WTC11 (cell line): ENCODE measurements at regions not wholly inside any gene's neighbourhood (a gene's known extent, or its start where the extent isn't known, plus 50 kb on each side); places are given as distances from the start of the nearest gene placed in this dataset.

Experiments
- ATAC-seq: fragments of 200-7000 bp; cut with Tn5 transposase; 2 replicates; pipeline ENCODE4 v1.10.0; 2021; ENCODE audit warnings: mild to moderate bottlenecking, moderate library complexity
- CTCF ChIA-PET: fragments of 300-600 bp; sonication (Branson Sonifier 250); formaldehyde crosslinking; loops from one replicate; lab custom pipeline; 2021; ENCODE audit warnings: antibody characterized with exemption; lab: Charles Lee
- POLR2A ChIA-PET: fragments of 350-600 bp; sonication (Branson Sonifier 250); formaldehyde crosslinking; loops from one replicate; lab custom pipeline; 2021; ENCODE audit warnings: antibody characterized with exemption; lab: Charles Lee
- DNase-seq: peaks from one replicate; pipeline ENCODE4 v3.0.0; 2021; ENCODE audit warnings: low spot score
- H3K27ac Mint-ChIP-seq: 2 replicates; pipeline ENCODE4 v1.8.0; 2021; ENCODE audit warnings: mixed read lengths
- H3K27me3 Mint-ChIP-seq: 2 replicates; pipeline ENCODE4 v1.8.0; 2021; ENCODE audit warnings: low read depth, mild to moderate bottlenecking, moderate library complexity, mixed read lengths
- H3K36me3 Mint-ChIP-seq: 2 replicates; pipeline ENCODE4 v1.8.0; 2021; ENCODE audit warnings: mixed read lengths
- H3K4me1 Mint-ChIP-seq: 2 replicates; pipeline ENCODE4 v1.8.0; 2022; ENCODE audit warnings: mixed read lengths
- H3K4me3 Mint-ChIP-seq: 2 replicates; pipeline ENCODE4 v1.8.0; 2021; ENCODE audit warnings: mild to moderate bottlenecking, moderate library complexity, mixed read lengths
- H3K9me3 Mint-ChIP-seq: 2 replicates; pipeline ENCODE4 v1.8.0; 2021; ENCODE audit warnings: mixed read lengths
- AFF4 ChIP-seq: sonication (generic); formaldehyde crosslinking; IDR thresholded peaks from 2 replicates; pipeline ENCODE4 v1.8.1; 2023; ENCODE audit warnings: mild to moderate bottlenecking, missing genetic modification reagents, borderline replicate concordance
- AR ChIP-seq: fragments of 250-450 bp; sonication (Bioruptor Pico); IDR thresholded peaks from 2 replicates; pipeline ENCODE4 v1.9.0; 2021; ENCODE audit warnings: mild to moderate bottlenecking
- CBFB ChIP-seq: sonication (generic); formaldehyde crosslinking; IDR thresholded peaks from 2 replicates; pipeline ENCODE4 v1.8.1; 2022; ENCODE audit warnings: mild to moderate bottlenecking, low read depth, missing genetic modification reagents
- CREM ChIP-seq: sonication (generic); formaldehyde crosslinking; IDR thresholded peaks from 2 replicates; pipeline ENCODE4 v1.8.1; 2022; ENCODE audit warnings: mild to moderate bottlenecking, missing genetic modification reagents, moderate library complexity
- E2F5 ChIP-seq: sonication (generic); formaldehyde crosslinking; IDR thresholded peaks from 2 replicates; pipeline ENCODE4 v1.8.1; 2022; ENCODE audit warnings: mild to moderate bottlenecking, moderate library complexity, missing genetic modification reagents
- ELF4 ChIP-seq: sonication (generic); formaldehyde crosslinking; IDR thresholded peaks from 2 replicates; pipeline ENCODE4 v1.8.1; 2022; ENCODE audit warnings: low read depth, mild to moderate bottlenecking, moderate library complexity, missing genetic modification reagents
- ERG ChIP-seq: fragments of 250-450 bp; sonication (Bioruptor Pico); IDR thresholded peaks from 2 replicates; pipeline ENCODE4 v1.8.0; 2021; ENCODE audit warnings: mild to moderate bottlenecking
- ESRRA ChIP-seq: sonication (generic); formaldehyde crosslinking; IDR thresholded peaks from 2 replicates; pipeline ENCODE4 v1.8.1; 2022; ENCODE audit warnings: mild to moderate bottlenecking, missing genetic modification reagents, borderline replicate concordance
- NFYB ChIP-seq: sonication (generic); formaldehyde crosslinking; conservative IDR thresholded peaks from 2 replicates; pipeline ENCODE4 v1.8.0; 2022; ENCODE audit warnings: low read depth, missing genetic modification reagents
- NR3C1 ChIP-seq: sonication (generic); formaldehyde crosslinking; conservative IDR thresholded peaks from 2 replicates; pipeline ENCODE4 v1.8.1; 2023; ENCODE audit warnings: low read depth, mild to moderate bottlenecking, missing genetic modification reagents
- OVOL2 ChIP-seq: fragments of 250-450 bp; sonication (Bioruptor Pico); IDR thresholded peaks from 2 replicates; pipeline ENCODE4 v1.9.0; 2021; ENCODE audit warnings: mild to moderate bottlenecking, borderline replicate concordance
- PRRX2 ChIP-seq: fragments of 250-450 bp; sonication (Bioruptor Pico); IDR thresholded peaks from 2 replicates; pipeline ENCODE4 v1.8.0; 2021; ENCODE audit warnings: mild to moderate bottlenecking
- RORB ChIP-seq: fragments of 250-450 bp; sonication (Bioruptor Pico); IDR thresholded peaks from 2 replicates; pipeline ENCODE4 v1.9.0; 2021; ENCODE audit warnings: mild to moderate bottlenecking
- SMAD4 ChIP-seq: sonication (generic); formaldehyde crosslinking; IDR thresholded peaks from 2 replicates; pipeline ENCODE4 v1.8.0; 2022; ENCODE audit warnings: mild to moderate bottlenecking, missing genetic modification reagents
- SP1 ChIP-seq: sonication (generic); formaldehyde crosslinking; conservative IDR thresholded peaks from 2 replicates; pipeline ENCODE4 v1.8.1; 2022; ENCODE audit warnings: missing genetic modification reagents
- USF2 ChIP-seq: sonication (generic); formaldehyde crosslinking; IDR thresholded peaks from 2 replicates; pipeline ENCODE4 v1.8.1; 2023; ENCODE audit warnings: mild to moderate bottlenecking, missing genetic modification reagents, moderate library complexity
- ZBTB21 ChIP-seq: sonication (generic); formaldehyde crosslinking; IDR thresholded peaks from 2 replicates; pipeline ENCODE4 v1.8.1; 2023; ENCODE audit warnings: mild to moderate bottlenecking, missing genetic modification reagents, borderline replicate concordance
- ZBTB43 ChIP-seq: sonication (generic); formaldehyde crosslinking; IDR thresholded peaks from 2 replicates; pipeline ENCODE4 v1.8.1; 2023; ENCODE audit warnings: mild to moderate bottlenecking, missing genetic modification reagents
- ZNF121 ChIP-seq: sonication (generic); formaldehyde crosslinking; IDR thresholded peaks from 2 replicates; pipeline ENCODE4 v1.8.0; 2023; ENCODE audit warnings: missing genetic modification reagents
- ZNF138 ChIP-seq: sonication (generic); formaldehyde crosslinking; conservative IDR thresholded peaks from 2 replicates; pipeline ENCODE4 v1.8.1; 2022; ENCODE audit warnings: mild to moderate bottlenecking, moderate library complexity, missing genetic modification reagents
- ZNF219 ChIP-seq: sonication (generic); formaldehyde crosslinking; IDR thresholded peaks from 2 replicates; pipeline ENCODE4 v1.8.0; 2023; ENCODE audit warnings: missing genetic modification reagents, mild to moderate bottlenecking, borderline replicate concordance
- ZNF263 ChIP-seq: sonication (generic); formaldehyde crosslinking; IDR thresholded peaks from 2 replicates; pipeline ENCODE4 v1.8.1; 2022; ENCODE audit warnings: low read depth, mild to moderate bottlenecking, moderate library complexity, missing genetic modification reagents
- ZNF416 ChIP-seq: fragments of 250-450 bp; sonication (Bioruptor Pico); IDR thresholded peaks from 2 replicates; pipeline ENCODE4 v1.9.0; 2021; ENCODE audit warnings: mild to moderate bottlenecking, inconsistent platforms

- TF ChIP-seq ZBTB43 (CRISPR knock-in tag) = no peak
These were observed 82.7 kb upstream of the SUCLG2 start (continued) for GRCh38 chr3:67737140-67737539.

GRCh38 chr3:67733269-67733950 is 79.0 kb upstream of the SUCLG2 start:
- H3K27me3 Mint-ChIP-seq = no peaks in the 10 kb centered on the region
- CTCF ChIA-PET = no interaction called here
- ATAC-seq = no peak

GRCh38 chr3:67724434-67724833 is 70.0 kb upstream of the SUCLG2 start:
- no peaks in the 10 kb centered on the region; the same call in 1 of the 2 replicates for H3K27me3 Mint-ChIP-seq
- CTCF ChIA-PET = interaction anchor here (0.6 kb wide), 1 partner anchor 757 kb away, joined by 4 read pairs; no protein-coding TSS in a partner anchor
- peaks cover 19% of the 10 kb centered on the region for H3K36me3 Mint-ChIP-seq
- no peak overlapping the region; the same call in 1 of the 2 replicates for H3K27ac Mint-ChIP-seq
- H3K9me3 Mint-ChIP-seq = peaks cover 44% of the 10 kb centered on the region
- peaks cover 17% of the 10 kb centered on the region for H3K4me1 Mint-ChIP-seq
- no peak overlapping the region for H3K4me3 Mint-ChIP-seq
- POLR2A ChIA-PET = no interaction called here
- TF ChIP-seq AR (CRISPR knock-in tag) (no peak), ERG (CRISPR knock-in tag) (no peak), NFYB (CRISPR knock-in tag) (no peak), ESRRA (CRISPR knock-in tag) (no peak), ZNF263 (CRISPR knock-in tag) (no peak)
- ATAC-seq (no peak), DNase-seq (no peak)

More at GRCh38 chr3:67733269-67733950, 79.0 kb upstream of the SUCLG2 start:
- Mint-ChIP-seq H3K4me3 (no peak overlapping the region), H3K9me3 (peaks cover 4% of the 10 kb centered on the region), H3K36me3 (no peaks in the 10 kb centered on the region), H3K27ac (no peak overlapping the region), H3K4me1 (no peaks in the 10 kb centered on the region)
- no peak for DNase-seq
- TF ChIP-seq RORB = no peak
- no peak for TF ChIP-seq ZNF219 (CRISPR knock-in tag)
- no peak for TF ChIP-seq CBFB (CRISPR knock-in tag)
- no peak for TF ChIP-seq E2F5
- TF ChIP-seq ELF4 (CRISPR knock-in tag) = no peak
- TF ChIP-seq AFF4 (CRISPR knock-in tag) = no peak
- no peak for TF ChIP-seq OVOL2 (CRISPR knock-in tag)
- no peak for TF ChIP-seq ZNF138 (CRISPR knock-in tag)
- TF ChIP-seq ZNF263 (CRISPR knock-in tag) = no peak
- TF ChIP-seq ZBTB21 (CRISPR knock-in tag) = no peak
- no peak for TF ChIP-seq PRRX2
- TF ChIP-seq CREM (CRISPR knock-in tag) = no peak
- TF ChIP-seq NR3C1 (CRISPR knock-in tag) = no peak
- TF ChIP-seq ZNF121 = no peak
- no peak for TF ChIP-seq SP1 (CRISPR knock-in tag)
- no peak for TF ChIP-seq ZNF416 (CRISPR knock-in tag)
- no peak for TF ChIP-seq SMAD4 (CRISPR knock-in tag)
- TF ChIP-seq USF2 = no peak
- POLR2A ChIA-PET = no interaction called here
